ENCODE measurements at regions not wholly inside any gene's neighbourhood (a gene's known extent, or its start where the extent isn't known, plus 50 kb on each side); places are given as distances from the start of the nearest gene placed in this dataset.

DNA sequence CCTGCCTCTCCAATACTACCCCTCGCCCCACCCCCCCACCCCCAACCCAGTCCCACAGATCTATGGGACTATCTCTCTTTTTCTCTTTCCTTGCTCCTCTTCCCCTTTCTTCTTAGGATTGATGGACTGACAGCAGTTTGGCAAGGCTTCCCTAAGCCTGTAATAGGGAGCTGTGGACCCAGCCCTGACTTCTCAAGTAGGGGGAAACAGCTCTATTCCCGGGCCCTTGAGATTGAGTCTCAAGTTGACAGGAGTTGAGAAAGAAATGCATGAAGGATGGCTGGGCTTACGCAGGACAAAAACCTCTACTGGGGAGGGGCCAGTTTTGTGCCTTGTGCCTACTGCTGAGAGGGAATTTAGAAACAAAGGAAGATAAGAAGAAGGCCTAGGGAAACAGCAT is 60.4 kb downstream of the SMUG1 start:
- peak in 2 of 8 experiments; percentile 4 to 5 for ATAC-seq (replicated peaks in 6 of 8)
- Histone ChIP-seq H3K4me3 (peak overlapping the region; percentile 69 to 93 (median 87)), H3K4me1 (replicated peaks in 1 of 2) (peaks cover 36 to 48% of the 10 kb centered on the region in 2 donors), H3K27ac (peak overlapping the region in 1 of 2 donors; percentile 84)
- in situ Hi-C loops (cut with MboI; ENCODE audit: low pct_unique_long_range_greater_than_20kb in 2 of 9, low sequenced_read_pairs in 9 of 9, unreplicated experiment in 9 of 9), result no loop called here
- 0 to 100% (median 13%) methylated on average over 1 to 2 of the region's 3 CpGs; no CpG with 5 or more reads in 1 of the 10 experiments for WGBS, 10 experiments

DNA sequence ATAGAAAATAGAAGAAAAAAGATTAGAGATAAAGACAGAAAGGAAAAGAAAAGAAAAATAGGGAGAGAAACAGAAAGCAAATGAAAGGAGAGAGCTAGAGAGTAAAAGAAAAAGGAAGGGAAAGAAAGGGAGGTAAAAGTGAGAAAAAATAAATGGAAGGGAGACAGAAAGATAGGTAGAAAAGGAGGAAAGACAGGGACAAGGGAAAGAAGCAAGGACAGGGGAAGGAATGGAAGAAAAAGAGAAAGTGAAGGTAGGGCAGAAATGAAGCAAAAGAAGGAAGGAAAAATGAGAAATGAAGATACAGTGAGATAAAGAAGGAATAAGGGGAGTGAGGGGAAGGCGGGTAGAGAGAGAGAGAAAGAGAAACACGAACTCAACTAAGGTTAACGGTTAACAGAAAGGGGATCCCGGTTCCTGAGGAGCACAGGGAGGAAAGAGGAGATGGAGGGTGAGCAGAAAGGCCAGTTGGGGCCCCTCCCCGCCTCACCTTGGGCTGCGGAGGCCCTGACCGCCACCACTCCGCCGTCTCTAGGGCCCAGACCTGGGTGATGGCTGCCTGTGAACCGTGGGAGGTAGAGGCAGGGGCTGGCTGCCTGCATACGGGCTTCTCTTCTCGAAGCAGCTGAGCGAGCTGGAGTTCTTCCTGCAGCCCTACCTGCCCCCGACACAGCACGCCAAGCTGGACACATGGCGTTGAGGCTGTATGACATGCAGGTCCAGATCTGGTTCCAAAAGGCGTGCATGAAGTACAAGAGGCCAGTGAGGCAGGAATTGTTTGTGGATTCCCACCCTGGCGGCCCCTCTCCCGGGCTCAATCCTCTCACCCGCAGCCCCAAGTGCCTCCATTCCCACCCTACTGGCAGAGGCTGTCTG is 59.5 kb downstream of the SMUG1 start:
- Histone ChIP-seq H3K4me1 (replicated peaks in 1 of 2) (peaks cover 45 to 56% of the 10 kb centered on the region in 2 donors), H3K27ac (peak overlapping the region; percentile 57 to 84), H3K4me3 (peak overlapping the region; percentile 69 to 93 (median 87))
- in situ Hi-C loops (cut with MboI; ENCODE audit: low pct_unique_long_range_greater_than_20kb in 2 of 9, low sequenced_read_pairs in 9 of 9, unreplicated experiment in 9 of 9), result no loop called here
- no peak for ATAC-seq (replicated peaks in 6 of 8)
- 0 to 81% (median 37%) methylated on average over 1 to 10 of the region's 20 CpGs for WGBS, 10 experiments
